ENCODE measurements at regions not wholly inside any gene's neighbourhood (a gene's known extent, or its start where the extent isn't known, plus 50 kb on each side); places are given as distances from the start of the nearest gene placed in this dataset.

DNA sequence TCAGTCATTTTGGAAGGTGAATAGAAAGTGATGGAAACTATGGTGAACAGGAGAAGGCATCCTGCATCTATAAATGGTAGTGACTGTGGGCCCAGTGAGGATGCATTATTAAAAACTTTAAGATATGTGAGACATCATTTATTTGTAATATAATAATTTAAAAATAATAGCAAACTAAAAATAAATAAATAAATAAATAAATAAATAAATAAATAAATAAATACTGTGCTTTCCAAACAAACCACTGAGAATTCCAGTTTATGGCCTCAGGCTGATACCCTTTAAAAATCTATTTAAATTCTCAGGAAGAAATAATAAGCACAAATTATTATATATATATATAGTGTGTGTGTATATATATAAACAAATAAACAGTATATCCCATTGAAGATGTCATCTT, 248.0 kb upstream of the DCAF8L1 start:
- RAD21 ChIA-PET (ENCODE audit: unreplicated experiment) = no interaction called here
- intact Hi-C loops (cut with micrococcal nuclease; ENCODE audit: unreplicated experiment) = no loop called here
- POLR2A ChIA-PET = no interaction called here
- no peak overlapping the region for H3K9ac ChIP-seq (ENCODE audit: control insufficient read depth, insufficient read depth, low read length)
- no peaks in the 10 kb centered on the region for H3K4me1 ChIP-seq (ENCODE audit: control insufficient read depth, insufficient read depth, low read length)
- H3K4me2 ChIP-seq (ENCODE audit: control insufficient read depth, insufficient read depth) = no peak overlapping the region
- in situ Hi-C loops (cut with MboI) = no loop called here
- CTCF ChIA-PET = no interaction called here
- H3K36me3 ChIP-seq (ENCODE audit: control insufficient read depth in 2 of 2, insufficient read depth in 2 of 2, low read length in 1 of 2) = no peaks in the 10 kb centered on the region
- H3K27ac ChIP-seq (ENCODE audit: control insufficient read depth, insufficient read depth) = no peak overlapping the region
- ATAC-seq (no peak), FAIRE-seq (no peak), DNase-seq (ENCODE audit: low read depth, low spot score) (no peak)
- H3K79me2 ChIP-seq (ENCODE audit: control insufficient read depth, insufficient read depth, low read length) = no peaks in the 10 kb centered on the region
- H4K20me1 ChIP-seq (ENCODE audit: control insufficient read depth, insufficient read depth) = no peaks in the 10 kb centered on the region
- H2AFZ ChIP-seq (ENCODE audit: control insufficient read depth, low read depth, low read length) = no peak overlapping the region
- SMC1A ChIA-PET (ENCODE audit: uncharacterized antibody, unreplicated experiment) = no interaction called here
- H3K27me3 ChIP-seq (replicated peaks in 1 of 2; ENCODE audit: control insufficient read depth in 2 of 2, insufficient read depth in 2 of 2, low read length in 1 of 2) = no peaks in the 10 kb centered on the region
- no TSS peak for BruUV-seq (replicated peaks)
- no peak overlapping the region for H3K4me3 ChIP-seq
- TF ChIP-seq, protein P1, sequence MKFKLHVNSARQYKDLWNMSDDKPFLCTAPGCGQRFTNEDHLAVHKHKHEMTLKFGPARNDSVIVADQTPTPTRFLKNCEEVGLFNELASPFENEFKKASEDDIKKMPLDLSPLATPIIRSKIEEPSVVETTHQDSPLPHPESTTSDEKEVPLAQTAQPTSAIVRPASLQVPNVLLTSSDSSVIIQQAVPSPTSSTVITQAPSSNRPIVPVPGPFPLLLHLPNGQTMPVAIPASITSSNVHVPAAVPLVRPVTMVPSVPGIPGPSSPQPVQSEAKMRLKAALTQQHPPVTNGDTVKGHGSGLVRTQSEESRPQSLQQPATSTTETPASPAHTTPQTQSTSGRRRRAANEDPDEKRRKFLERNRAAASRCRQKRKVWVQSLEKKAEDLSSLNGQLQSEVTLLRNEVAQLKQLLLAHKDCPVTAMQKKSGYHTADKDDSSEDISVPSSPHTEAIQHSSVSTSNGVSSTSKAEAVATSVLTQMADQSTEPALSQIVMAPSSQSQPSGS (IDR thresholded peaks at IDR 0.05; ENCODE audit: low read length) = no peak
- TF ChIP-seq, protein P2, sequence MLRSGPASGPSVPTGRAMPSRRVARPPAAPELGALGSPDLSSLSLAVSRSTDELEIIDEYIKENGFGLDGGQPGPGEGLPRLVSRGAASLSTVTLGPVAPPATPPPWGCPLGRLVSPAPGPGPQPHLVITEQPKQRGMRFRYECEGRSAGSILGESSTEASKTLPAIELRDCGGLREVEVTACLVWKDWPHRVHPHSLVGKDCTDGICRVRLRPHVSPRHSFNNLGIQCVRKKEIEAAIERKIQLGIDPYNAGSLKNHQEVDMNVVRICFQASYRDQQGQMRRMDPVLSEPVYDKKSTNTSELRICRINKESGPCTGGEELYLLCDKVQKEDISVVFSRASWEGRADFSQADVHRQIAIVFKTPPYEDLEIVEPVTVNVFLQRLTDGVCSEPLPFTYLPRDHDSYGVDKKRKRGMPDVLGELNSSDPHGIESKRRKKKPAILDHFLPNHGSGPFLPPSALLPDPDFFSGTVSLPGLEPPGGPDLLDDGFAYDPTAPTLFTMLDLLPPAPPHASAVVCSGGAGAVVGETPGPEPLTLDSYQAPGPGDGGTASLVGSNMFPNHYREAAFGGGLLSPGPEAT (IDR thresholded peaks at IDR 0.05; ENCODE audit: low read depth) = no peak
- no peak for TF ChIP-seq E4F1 (IDR thresholded peaks at IDR 0.05; ENCODE audit: borderline replicate concordance, partially characterized antibody)
- H3K9me3 ChIP-seq (replicated peaks; ENCODE audit: control insufficient read depth, insufficient read depth, low read length) = no peaks in the 10 kb centered on the region

Measured in GM12878 (cell line).